Body of pancreas (tissue), 4 donors: ENCODE measurements at regions not wholly inside any gene's neighbourhood (a gene's known extent, or its start where the extent isn't known, plus 50 kb on each side); places are given as distances from the start of the nearest gene placed in this dataset.

Experiments
- ATAC-seq: fragments of 150-250 bp; one replicate; pipeline ENCODE4 v1.9.1; 2016
- DNase-seq, 4 donors: peaks; one replicate each; pipeline ENCODE4 v3.0.0-alpha.2; 2019
- H3K27ac ChIP-seq, 4 donors: fragments of 200-600 bp; sonication (generic); 1 replicate in 3 of 4; 2 replicates in 1 of 4; pipeline versions ENCODE4 v1.5.1 to v1.6.1; 2016 to 2019; ENCODE audit warnings: mild to moderate bottlenecking in 1 of 4, mixed read lengths in 1 of 4, moderate library complexity in 1 of 4
- H3K27me3 ChIP-seq, 2 donors: fragments of 200-600 bp; sonication (generic); one replicate each; pipeline ENCODE4 v1.6.0; 2016; ENCODE audit warnings: mild to moderate bottlenecking in 1 of 2
- H3K36me3 ChIP-seq, 2 donors: fragments of 200-600 bp; sonication (generic); replicated peaks in 1 of 2; 2 replicates each; pipeline ENCODE4 v1.5.1; 2016; ENCODE audit warnings: low read depth in 2 of 2; ENCODE audit not compliant: insufficient read depth in 1 of 2
- H3K4me1 ChIP-seq: fragments of 200-600 bp; sonication (generic); one replicate; pipeline ENCODE4 v1.6.0; 2016
- H3K4me3 ChIP-seq, 2 donors: fragments of 200-600 bp; sonication (generic); 1 replicate in 1 of 2; 2 replicates in 1 of 2; pipeline ENCODE4 v1.5.1; 2016 to 2019
- H3K9me3 ChIP-seq, 3 donors: fragments of 200-600 bp; sonication (generic); 1 replicate in 2 of 3; 2 replicates in 1 of 3; pipeline ENCODE4 v1.5.1; 2016
- POLR2A ChIP-seq, 3 donors: fragments of 450-650 bp; IDR thresholded peaks; one replicate each; pipeline ENCODE4 v1.6.1; 2016; ENCODE audit warnings: antibody characterized with exemption in 3 of 3, mild to moderate bottlenecking in 2 of 3
- WGBS, 2 donors: methylation state at CpG; one replicate each; pipeline ENCODE4 v1.1.5; 2017; 5-methylcytosine and 5-hydroxymethylcytosine counted together
- intact Hi-C: fragments of 100-400 bp; cut with DNase I; formaldehyde crosslinking; loops from one replicate; pipeline ENCODE4 v1.15.1; 2023
- TF ChIP-seq, protein P1 (sequence below), 7 experiments: fragments of 450-650 bp in 4 of 7; fragments of 200-600 bp in 3 of 7; sonication (generic) in 3 of 7; IDR thresholded peaks; one replicate each; pipeline ENCODE4 v1.5.1; 2016 to 2019; ENCODE audit warnings: antibody characterized with exemption in 7 of 7

DNA sequence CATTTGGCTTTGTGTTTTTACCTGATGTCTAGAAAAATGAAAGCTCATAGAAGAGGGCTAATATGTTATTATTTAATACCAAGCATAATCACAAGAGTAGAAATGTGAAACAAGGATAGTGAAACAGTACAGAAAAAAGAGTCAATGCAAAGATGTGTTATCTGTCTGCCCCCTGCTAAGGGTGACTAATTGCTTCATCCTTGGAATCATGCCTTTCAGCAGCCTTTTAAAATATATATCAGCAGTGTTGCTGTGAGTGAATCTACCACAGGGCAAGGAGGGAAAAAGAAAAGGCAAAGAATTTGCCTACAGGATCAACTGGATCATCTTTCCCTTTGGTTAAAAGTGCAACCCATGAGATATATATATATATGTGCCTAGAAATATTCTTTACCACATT lies 867.2 kb upstream of the RAG2 start:
- no peaks in the 10 kb centered on the region for H3K27me3 ChIP-seq
- TF ChIP-seq, protein P1, sequence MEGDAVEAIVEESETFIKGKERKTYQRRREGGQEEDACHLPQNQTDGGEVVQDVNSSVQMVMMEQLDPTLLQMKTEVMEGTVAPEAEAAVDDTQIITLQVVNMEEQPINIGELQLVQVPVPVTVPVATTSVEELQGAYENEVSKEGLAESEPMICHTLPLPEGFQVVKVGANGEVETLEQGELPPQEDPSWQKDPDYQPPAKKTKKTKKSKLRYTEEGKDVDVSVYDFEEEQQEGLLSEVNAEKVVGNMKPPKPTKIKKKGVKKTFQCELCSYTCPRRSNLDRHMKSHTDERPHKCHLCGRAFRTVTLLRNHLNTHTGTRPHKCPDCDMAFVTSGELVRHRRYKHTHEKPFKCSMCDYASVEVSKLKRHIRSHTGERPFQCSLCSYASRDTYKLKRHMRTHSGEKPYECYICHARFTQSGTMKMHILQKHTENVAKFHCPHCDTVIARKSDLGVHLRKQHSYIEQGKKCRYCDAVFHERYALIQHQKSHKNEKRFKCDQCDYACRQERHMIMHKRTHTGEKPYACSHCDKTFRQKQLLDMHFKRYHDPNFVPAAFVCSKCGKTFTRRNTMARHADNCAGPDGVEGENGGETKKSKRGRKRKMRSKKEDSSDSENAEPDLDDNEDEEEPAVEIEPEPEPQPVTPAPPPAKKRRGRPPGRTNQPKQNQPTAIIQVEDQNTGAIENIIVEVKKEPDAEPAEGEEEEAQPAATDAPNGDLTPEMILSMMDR (IDR thresholded peaks at IDR 0.05), result no peak
- TF ChIP-seq POLR2A (IDR thresholded peaks at IDR 0.05), result no peak
- H3K27ac ChIP-seq, result no peak overlapping the region
- no peak overlapping the region for H3K4me3 ChIP-seq
- H3K4me1 ChIP-seq, result no peaks in the 10 kb centered on the region
- DNase-seq, result no peak
- no peaks in the 10 kb centered on the region for H3K9me3 ChIP-seq
- ATAC-seq, result no peak
- intact Hi-C loops, result no loop called here
- no peaks in the 10 kb centered on the region for H3K36me3 ChIP-seq

DNA sequence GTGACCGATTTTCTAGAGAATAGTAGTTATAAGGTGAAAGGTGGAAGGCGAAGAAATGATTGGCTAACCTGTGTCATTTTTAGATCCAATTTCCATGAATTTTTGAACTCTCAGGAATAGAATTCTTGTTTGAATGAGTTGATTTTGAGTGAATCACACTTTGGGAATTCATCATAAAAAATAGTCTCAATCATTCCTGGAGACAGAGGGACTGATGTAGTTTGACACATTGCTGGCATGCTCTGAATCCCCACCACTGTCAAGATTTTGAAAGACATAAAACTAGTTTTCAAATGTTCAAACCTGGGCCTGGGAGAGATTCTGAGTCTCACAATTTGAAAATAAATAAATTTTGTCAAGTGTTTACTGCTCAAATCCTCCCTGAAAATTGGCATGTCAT lies 861.4 kb upstream of the RAG2 start:
- H3K27ac ChIP-seq, result no peak overlapping the region
- no peaks in the 10 kb centered on the region for H3K9me3 ChIP-seq
- intact Hi-C loops, result no loop called here
- no peaks in the 10 kb centered on the region for H3K36me3 ChIP-seq
- no peaks in the 10 kb centered on the region for H3K4me1 ChIP-seq
- no peaks in the 10 kb centered on the region for H3K27me3 ChIP-seq
- H3K4me3 ChIP-seq, result no peak overlapping the region
- no peak for DNase-seq
- WGBS, 2 donors, result 84 to 90% methylated on average over 2 of the region's 2 CpGs
- no peak for ATAC-seq
- TF ChIP-seq, protein P1 (IDR thresholded peaks at IDR 0.05), result no peak
- TF ChIP-seq POLR2A (IDR thresholded peaks at IDR 0.05), result no peak

DNA sequence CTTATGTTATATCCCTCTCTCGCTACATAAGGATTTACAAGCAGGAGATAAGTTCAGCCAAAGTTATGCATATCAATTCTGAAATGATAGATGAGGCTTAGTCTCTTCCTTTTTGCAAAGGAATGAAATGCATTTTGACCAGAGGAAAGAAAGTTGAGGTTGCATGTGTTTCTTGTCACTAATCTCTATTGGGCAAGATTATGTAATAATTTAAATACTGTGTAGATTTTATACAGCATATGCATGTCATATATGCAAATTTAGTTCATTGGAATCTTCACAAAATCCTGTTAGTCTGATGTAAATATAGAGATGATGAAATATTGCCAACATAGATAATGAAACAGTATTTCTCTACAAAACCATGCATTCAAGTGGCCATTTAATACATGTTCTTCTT lies 858.7 kb upstream of the RAG2 start:
- no peak overlapping the region for H3K4me3 ChIP-seq
- no peaks in the 10 kb centered on the region for H3K27me3 ChIP-seq
- peaks cover 12% of the 10 kb centered on the region for H3K4me1 ChIP-seq
- H3K9me3 ChIP-seq, result no peaks in the 10 kb centered on the region
- TF ChIP-seq, protein P1 (IDR thresholded peaks at IDR 0.05), result no peak
- TF ChIP-seq POLR2A (IDR thresholded peaks at IDR 0.05), result no peak
- H3K36me3 ChIP-seq, result no peaks in the 10 kb centered on the region
- WGBS, 2 donors, result 91 to 95% methylated on average over 1 of the region's 1 CpG
- ATAC-seq (no peak), DNase-seq (no peak)
- no peak overlapping the region for H3K27ac ChIP-seq
- intact Hi-C loops, result no loop called here

DNA sequence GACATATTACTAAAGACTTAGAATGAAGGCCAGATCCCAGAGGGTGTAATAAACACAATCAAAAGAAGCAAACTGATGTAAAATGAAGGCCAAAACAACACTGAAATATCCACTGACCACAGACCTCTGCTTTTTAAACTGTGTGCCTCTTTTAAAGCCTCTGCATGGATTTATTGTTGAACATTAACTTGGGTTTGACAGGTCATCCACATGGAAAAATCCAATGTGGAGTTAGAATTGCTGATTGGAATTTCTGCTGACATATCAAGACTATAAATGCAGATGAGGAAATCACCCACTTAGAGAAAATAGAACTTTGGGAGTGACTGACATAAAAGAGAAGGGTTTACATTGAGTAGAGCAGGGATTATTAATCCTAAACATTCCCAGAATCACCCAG lies 853.9 kb upstream of the RAG2 start:
- no peak for DNase-seq
- no peak for ATAC-seq
- Histone ChIP-seq H3K27me3 (no peaks in the 10 kb centered on the region), H3K36me3 (no peaks in the 10 kb centered on the region), H3K9me3 (no peaks in the 10 kb centered on the region), H3K4me1 (peaks cover 12% of the 10 kb centered on the region), H3K4me3 (no peak overlapping the region), H3K27ac (peak overlapping the region in 1 of 4 donors; percentile 8)
- TF ChIP-seq POLR2A (IDR thresholded peaks at IDR 0.05), result no peak
- TF ChIP-seq, protein P1 (IDR thresholded peaks at IDR 0.05), result no peak
- intact Hi-C loops, result no loop called here

DNA sequence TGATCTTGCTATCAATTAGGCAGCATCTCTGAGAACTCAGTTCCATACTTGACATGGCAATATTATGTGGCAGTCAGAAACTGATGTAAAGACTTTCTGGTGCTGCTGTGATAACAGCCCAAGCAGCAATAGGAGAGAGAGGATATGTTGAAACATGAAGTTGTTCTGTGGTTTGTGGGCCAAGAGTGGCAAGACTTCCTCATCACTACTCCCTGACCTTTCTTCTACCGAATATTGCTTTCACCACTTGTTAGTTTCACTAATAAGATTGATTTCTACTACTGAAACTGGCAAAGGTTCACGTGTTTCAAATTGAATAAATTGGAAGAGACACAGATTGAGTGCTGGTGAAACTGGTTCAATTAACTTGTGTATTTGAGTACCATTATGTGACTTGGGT lies 852.6 kb upstream of the RAG2 start:
- no peak for TF ChIP-seq POLR2A (IDR thresholded peaks at IDR 0.05)
- TF ChIP-seq, protein P1 (IDR thresholded peaks at IDR 0.05), result no peak
- ATAC-seq (no peak), DNase-seq (no peak)
- intact Hi-C loops, result no loop called here
- Histone ChIP-seq H3K4me1 (peaks cover 12% of the 10 kb centered on the region), H3K9me3 (no peaks in the 10 kb centered on the region), H3K4me3 (no peak overlapping the region), H3K36me3 (no peaks in the 10 kb centered on the region), H3K27ac (no peak overlapping the region), H3K27me3 (no peaks in the 10 kb centered on the region)
- 27 to 29% methylated on average over 2 of the region's 2 CpGs for WGBS, 2 donors
